ENCODE measurements at regions not wholly inside any gene's neighbourhood (a gene's known extent, or its start where the extent isn't known, plus 50 kb on each side); places are given as distances from the start of the nearest gene placed in this dataset.

DNA sequence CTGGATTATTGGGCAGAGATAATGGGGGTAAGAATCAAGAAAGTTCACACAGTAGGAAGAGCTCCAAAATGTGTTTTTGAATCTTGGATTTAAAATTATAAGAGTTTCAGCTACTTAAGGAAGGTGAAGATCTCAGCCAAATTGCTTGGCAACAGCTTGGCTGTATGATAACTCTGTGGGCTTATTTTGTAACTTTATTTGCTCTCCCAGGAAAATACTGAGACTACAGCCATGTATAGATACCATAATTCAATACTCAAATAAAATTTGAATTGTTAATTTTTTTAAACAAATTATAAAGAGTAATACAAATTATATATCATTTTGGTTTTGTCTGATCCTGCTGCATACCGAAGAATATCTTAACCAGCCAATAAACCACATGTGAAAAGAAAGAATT lies 129.5 kb upstream of the INPP4B start:
- no peak for TF ChIP-seq EP300 (IDR thresholded peaks at IDR 0.05; ENCODE audit: borderline replicate concordance)
- no peak for TF ChIP-seq REST (IDR thresholded peaks at IDR 0.05; ENCODE audit: low read depth)
- no peak for TF ChIP-seq TCF12 (IDR thresholded peaks at IDR 0.05; ENCODE audit: low read depth)
- no peak for TF ChIP-seq YY1 (IDR thresholded peaks at IDR 0.05; ENCODE audit: low read depth)
- no peak for TF ChIP-seq MAX (IDR thresholded peaks at IDR 0.05)
- no peak for TF ChIP-seq CEBPB (IDR thresholded peaks at IDR 0.05)
- TF ChIP-seq TAF1 (IDR thresholded peaks at IDR 0.05; ENCODE audit: low read depth): no peak
- TF ChIP-seq TEAD4 (IDR thresholded peaks at IDR 0.05): no peak
- TF ChIP-seq FOXM1 (IDR thresholded peaks at IDR 0.05; ENCODE audit: borderline replicate concordance, low read depth): no peak
- TF ChIP-seq CREB1 (IDR thresholded peaks at IDR 0.05; ENCODE audit: low read depth): no peak
- no peak for TF ChIP-seq RAD21 (IDR thresholded peaks at IDR 0.05; ENCODE audit: low read depth)
- no peak for TF ChIP-seq USF1 (IDR thresholded peaks at IDR 0.05)
